HG03565 (cell line): ENCODE measurements at regions not wholly inside any gene's neighbourhood (a gene's known extent, or its start where the extent isn't known, plus 50 kb on each side); places are given as distances from the start of the nearest gene placed in this dataset.

Source experiments
- ATAC-seq: cut with Tn5 transposase; IDR thresholded peaks from one replicate; pipeline ENCODE4 v1.9.1; 2021; ENCODE audit warnings: mild to moderate bottlenecking, moderate library complexity; ENCODE audit not compliant: unreplicated experiment

GRCh38 chr4:156656896-156657295 lies 314.7 kb downstream of the PDGFC start:
- ATAC-seq: no peak

- ATAC-seq: no peak
Measured at GRCh38 chr4:156654410-156654809, 317.2 kb downstream of the PDGFC start.

- ATAC-seq: no peak
Measured at GRCh38 chr4:156643826-156644225, 327.8 kb downstream of the PDGFC start.

- no peak for ATAC-seq
Measured at GRCh38 chr4:156642161-156642560, 329.4 kb downstream of the PDGFC start.

GRCh38 chr4:156638925-156639605 lies 332.5 kb downstream of the PDGFC start:
- ATAC-seq: no peak

GRCh38 chr4:156638334-156638733 lies 333.3 kb downstream of the PDGFC start:
- ATAC-seq: no peak

- ATAC-seq: no peak
Measured at GRCh38 chr4:156636381-156636780, 335.2 kb downstream of the PDGFC start.

- ATAC-seq: no peak
Measured at GRCh38 chr4:156635051-156635450, 336.5 kb downstream of the PDGFC start.

- no peak for ATAC-seq
Measured at GRCh38 chr4:156634612-156635011, 337.0 kb downstream of the PDGFC start.

GRCh38 chr4:156633847-156634246 lies 337.8 kb downstream of the PDGFC start:
- ATAC-seq: no peak

GRCh38 chr4:156628858-156629257 lies 342.7 kb downstream of the PDGFC start:
- no peak for ATAC-seq

- ATAC-seq: no peak
Measured at GRCh38 chr4:156623376-156623775, 348.2 kb downstream of the PDGFC start.

GRCh38 chr4:156620786-156621185 lies 350.8 kb downstream of the PDGFC start:
- no peak for ATAC-seq

- no peak for ATAC-seq
Measured at GRCh38 chr4:156619154-156619934, 352.3 kb downstream of the PDGFC start.

GRCh38 chr4:156615066-156615531 lies 356.5 kb downstream of the PDGFC start:
- no peak for ATAC-seq

- ATAC-seq: no peak
Measured at GRCh38 chr4:156614536-156614935, 357.1 kb downstream of the PDGFC start.

GRCh38 chr4:156609421-156609820 lies 362.2 kb downstream of the PDGFC start:
- no peak for ATAC-seq

- no peak for ATAC-seq
Measured at GRCh38 chr4:156608651-156609050, 362.9 kb downstream of the PDGFC start.

GRCh38 chr4:156607478-156607857 lies 364.1 kb downstream of the PDGFC start:
- no peak for ATAC-seq

GRCh38 chr4:156606554-156607477 lies 364.8 kb downstream of the PDGFC start:
- no peak for ATAC-seq

- no peak for ATAC-seq
Measured at GRCh38 chr4:156598138-156598681, 373.4 kb downstream of the PDGFC start.
